HuH-7.5 (cell line): ENCODE measurements at regions not wholly inside any gene's neighbourhood (a gene's known extent, or its start where the extent isn't known, plus 50 kb on each side); places are given as distances from the start of the nearest gene placed in this dataset.

Source experiments
- DNase-seq: peaks from one replicate; pipeline ENCODE4 v3.0.0; 2011; ENCODE audit warnings: low spot score

GRCh38 chr14:62156052-62156451 lies 393.8 kb downstream of the SNAPC1 start:
- no peak for DNase-seq

GRCh38 chr14:62158779-62159178 lies 396.6 kb downstream of the SNAPC1 start:
- no peak for DNase-seq

DNA sequence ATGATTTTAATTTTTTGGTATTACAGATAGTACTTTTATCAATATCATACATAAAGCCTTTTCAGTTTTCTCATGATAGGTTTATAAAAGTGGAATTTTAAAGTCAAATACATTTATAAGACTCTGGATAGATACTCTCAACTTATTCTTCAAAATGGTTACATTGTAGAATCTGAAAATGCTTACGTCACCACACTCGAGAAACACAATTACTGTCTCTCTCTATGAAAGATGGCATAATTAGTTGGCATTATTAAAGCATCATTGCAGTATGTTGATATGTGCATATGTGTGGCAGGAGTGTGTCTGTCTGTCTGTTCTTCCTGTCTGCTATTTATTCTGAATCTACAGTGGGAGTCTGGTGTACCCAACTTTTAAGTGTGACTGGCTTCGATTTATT lies 397.1 kb downstream of the SNAPC1 start:
- no peak for DNase-seq

DNA sequence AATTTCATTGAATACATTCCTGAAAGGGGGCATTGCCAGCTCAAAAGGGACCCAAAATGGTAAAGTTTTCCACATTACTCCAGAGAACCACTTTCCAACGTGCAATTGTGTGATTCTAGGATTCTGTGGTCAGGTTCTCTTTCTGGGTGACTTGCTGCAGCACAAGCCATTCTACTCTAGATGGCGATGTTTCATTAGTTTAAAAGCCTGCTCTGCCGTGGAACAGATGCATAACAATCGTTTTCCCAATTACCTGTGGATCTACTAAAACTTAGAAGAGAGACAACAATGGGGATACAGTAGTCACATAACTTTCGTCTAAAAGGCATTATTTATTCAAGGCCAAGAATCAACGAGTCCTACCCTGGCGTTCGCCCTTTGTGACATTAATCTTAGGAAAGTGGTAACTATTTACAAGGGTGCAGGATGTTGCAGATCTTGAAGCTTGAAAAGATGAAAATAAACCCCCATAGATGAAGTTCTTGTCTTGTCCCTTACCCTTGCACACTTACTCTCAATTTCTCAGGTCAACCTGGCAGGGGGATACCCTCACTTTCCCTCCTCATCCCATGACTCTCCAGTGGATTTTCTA lies 400.9 kb downstream of the SNAPC1 start:
- peak; percentile 16 for DNase-seq

DNA sequence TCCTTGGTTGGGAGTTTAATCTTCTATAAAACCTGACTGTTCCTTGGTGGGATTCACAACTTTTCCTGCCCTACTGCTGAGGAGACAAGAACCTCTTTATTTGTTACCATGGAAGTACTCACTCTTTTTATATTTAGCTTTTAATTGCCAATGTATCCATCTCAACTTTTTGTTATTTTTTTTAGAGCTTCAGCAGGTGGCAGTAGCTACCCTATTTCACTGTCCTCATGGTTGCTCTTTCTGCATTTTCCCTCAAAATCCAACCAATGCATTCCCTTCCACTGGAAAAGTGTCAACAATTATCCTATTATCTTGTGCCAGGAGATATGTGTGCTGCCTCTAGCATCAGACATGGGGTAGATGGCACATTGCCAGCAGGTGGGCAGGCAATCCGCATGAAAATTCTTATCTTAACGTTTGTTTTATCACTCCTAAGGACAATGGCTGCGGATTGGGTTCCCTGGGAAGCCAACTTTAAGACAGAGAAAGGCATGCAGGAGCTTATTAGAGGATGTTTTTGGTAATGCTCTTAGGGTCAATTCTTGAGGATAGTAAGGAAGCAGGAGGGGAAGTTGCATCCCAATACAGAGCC lies 406.4 kb downstream of the SNAPC1 start:
- DNase-seq = no peak

DNA sequence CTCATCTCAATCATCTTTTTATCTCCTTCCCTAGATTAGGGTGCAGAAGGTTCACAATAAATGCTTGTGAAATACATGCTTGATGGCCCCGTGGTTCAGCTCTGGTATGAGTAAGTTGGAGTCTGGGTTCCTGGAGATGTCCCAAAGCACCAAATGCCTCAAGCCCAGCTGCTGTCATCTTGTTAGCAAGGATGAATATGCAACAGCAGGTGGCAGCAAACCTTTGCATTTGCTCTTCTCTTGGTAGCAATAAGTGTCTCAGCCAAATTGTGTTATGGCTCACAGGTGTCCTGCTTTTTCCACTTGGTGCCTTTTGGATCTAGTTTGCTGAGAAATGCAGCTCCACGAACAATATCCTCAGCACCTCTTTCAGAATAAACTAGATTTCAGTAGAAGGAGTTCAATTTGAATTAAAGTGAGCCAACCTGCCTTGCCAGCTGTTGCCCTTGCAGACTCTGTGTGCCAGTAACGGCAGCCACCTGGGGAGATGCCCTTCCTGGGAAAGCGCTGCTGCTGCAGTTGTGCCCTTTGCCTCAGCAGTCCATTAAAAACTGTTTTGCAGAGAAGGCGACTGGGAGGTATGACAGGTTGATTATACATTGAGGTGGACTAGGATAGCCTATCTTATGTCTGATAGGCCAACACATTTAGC lies 417.3 kb downstream of the SNAPC1 start:
- no peak for DNase-seq

DNA sequence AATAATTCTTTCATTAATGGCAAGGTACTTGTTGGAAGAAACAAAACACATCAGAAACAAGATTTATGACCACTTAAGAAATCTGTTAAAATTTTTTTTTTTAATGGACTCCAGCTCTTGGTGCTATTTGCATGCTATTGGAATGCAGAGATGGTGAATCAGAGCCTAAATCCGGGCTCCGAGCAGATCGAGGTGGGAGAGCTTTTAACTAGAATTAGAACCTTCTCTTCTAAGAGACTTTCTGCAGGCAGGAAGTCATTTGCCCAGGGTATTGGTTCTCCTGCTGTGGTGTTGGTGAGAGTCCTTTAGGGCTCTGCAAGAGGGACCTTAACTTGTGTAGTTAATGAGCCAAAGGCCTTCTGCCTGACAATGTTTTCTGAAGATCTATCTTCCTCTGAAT lies 419.4 kb downstream of the SNAPC1 start:
- no peak for DNase-seq

DNA sequence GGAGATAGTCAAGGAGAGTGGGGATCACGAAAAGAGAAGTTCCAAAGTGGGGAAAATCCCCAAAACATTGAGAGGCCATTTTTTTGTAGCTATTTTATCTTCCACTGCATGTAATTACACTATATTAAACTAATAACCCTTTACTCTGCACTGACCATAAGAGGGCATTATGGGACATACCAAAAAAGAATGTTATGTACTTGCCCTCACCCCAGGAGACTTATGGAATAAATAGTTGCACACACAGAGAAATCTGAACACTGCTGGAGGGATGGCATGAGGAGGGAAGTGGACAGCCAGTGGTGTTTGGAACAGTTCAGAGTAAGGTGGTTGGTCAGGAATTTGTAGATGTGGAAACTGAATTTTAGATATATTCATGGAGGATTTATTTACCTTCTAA lies 422.9 kb downstream of the SNAPC1 start:
- no peak for DNase-seq

GRCh38 chr14:62187265-62187664 lies 425.0 kb downstream of the SNAPC1 start:
- DNase-seq = no peak

DNA sequence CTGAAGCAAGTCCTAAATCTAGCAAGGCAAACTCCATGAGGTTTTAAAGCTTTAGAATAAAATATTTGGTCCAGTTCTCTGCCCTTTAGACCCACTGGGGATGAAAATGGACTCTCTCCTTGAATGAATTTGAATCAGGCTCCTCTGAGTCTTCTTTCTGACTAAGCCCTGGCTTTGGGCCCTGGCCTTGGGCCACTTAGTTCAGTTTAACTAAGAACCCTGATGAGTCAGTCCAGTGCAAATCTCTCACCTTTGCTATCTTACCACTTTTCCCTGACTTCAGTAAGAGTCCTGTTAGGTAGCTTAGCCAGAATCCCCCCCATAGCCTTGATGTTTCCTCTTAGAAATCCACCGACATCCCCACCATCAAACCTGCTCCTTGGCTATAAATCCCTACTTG lies 427.5 kb downstream of the SNAPC1 start:
- no peak for DNase-seq

- no peak for DNase-seq
Observed at GRCh38 chr14:62206456-62206855, 444.2 kb downstream of the SNAPC1 start.

- DNase-seq = no peak
Observed at GRCh38 chr14:62209287-62209899, 447.2 kb downstream of the SNAPC1 start.

DNA sequence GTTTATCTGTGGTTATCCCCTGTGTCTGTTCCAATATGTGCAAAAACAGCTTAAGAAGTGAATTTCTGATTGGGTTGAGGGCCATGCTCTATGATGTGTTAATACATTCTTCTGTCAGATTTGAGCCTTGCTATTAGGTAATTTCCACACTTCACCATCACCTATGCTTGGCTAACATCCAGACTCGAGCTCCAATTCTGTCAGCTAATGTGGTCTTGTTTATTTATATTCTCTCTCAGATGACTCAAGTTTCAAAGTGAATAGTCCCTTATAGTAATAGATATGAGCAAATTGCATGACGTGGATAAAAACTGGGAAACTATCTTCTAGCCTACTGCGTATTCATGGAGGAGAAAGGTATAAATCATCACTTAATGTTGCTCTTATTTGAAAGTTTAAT lies 451.3 kb downstream of the SNAPC1 start:
- no peak for DNase-seq

- DNase-seq = no peak
Observed at GRCh38 chr14:62216121-62216520, 453.9 kb downstream of the SNAPC1 start.

DNA sequence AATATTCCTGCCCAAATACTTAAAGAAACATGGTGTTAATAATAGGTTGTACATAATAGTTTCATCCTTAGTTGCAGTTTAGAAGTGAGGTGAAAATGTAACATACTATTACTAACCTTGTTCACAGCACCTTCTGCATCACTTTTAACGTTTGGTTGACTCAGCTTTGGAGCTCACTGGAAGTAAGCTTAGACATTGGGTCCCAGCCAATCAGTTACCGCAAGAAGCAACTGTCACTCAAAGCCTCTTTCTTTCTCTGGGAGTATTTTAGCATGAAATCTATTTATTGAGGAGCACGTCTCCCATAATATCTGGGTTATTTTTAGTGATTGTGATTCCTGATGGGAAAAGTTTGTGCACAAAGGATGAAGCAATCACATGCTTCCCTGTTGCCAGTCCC lies 472.6 kb downstream of the SNAPC1 start:
- no peak for DNase-seq

DNA sequence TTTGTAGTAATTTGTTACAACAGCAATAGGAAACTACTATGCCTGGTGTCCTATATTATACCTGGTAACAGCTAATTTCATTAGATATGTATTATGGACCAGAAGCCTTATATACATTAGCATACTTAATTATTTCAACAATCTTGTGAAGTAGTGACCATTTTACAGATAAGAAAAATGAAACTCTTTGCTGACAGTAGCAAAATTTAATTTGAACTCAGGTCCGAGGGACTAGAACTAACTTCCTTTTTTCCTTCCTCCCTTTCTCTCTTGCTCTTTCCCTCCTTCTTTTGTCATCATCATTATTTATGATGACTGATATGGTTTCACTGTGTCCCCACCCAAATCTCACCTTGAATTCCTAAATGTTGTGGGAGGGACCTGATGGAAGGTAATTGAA lies 482.0 kb downstream of the SNAPC1 start:
- no peak for DNase-seq

DNA sequence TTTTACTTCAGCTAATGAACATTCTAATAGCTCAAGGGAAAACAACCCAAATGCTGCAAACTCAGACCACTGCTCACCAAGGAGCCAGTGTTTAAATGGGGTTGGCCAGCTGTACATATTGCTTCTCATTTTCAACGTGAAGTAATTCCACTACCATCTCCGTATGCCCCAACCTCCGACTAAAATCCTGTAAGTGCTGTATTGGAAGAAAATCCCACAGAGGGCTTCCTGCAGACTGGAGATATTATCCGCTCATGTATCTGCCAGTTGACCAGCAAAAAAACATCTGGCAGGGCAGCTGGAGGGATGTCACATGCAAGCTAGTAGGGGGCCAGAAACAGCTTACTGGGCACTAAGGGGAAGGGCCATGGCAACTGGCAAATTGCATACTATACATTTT lies 485.0 kb downstream of the SNAPC1 start:
- no peak for DNase-seq

DNA sequence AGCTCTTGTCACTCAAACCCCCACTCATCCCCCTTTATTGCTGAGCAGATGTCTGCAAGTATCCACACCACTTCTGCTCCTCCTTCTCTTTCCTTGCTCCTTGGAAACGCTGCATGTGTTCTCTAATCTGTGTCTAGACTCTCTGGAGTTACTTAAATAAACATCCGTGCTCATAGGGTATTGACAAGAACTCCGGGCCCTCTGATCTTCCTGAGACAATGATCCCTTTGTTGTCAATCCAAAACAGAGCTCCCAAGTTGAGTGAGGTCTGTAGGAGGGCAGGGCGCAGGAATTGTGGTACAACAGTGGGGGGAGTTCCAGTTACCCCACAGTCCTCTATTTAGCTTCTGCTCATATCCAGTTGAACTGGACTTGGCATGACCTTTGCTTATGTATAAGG lies 489.0 kb downstream of the SNAPC1 start:
- no peak for DNase-seq

DNA sequence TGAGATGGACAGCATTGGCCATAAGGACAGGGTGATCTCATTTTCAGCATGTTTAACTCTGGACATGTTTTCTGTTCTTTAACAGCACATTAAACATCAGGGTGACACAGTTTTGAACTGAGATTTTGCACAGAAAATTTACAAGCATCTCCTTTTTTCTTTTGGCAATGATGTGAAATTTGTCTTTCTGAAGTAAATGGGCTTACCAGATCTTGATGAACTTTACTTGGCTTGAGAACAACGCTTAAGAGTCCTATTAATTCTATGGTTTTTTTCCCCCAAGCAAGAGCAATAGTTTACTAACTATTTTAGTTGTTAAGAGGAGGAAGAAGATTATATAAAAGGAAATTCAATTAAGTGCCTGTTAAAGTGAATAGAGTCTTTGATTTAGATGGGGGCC lies 491.0 kb downstream of the SNAPC1 start:
- DNase-seq = no peak

GRCh38 chr14:62253911-62254310 lies 491.7 kb downstream of the SNAPC1 start:
- no peak for DNase-seq

- no peak for DNase-seq
Observed at GRCh38 chr14:62269204-62269603, 507.0 kb downstream of the SNAPC1 start.

- DNase-seq = no peak
Observed at GRCh38 chr14:62270236-62270635, 508.0 kb downstream of the SNAPC1 start.

- no peak for DNase-seq
Observed at GRCh38 chr14:62280366-62280765, 518.1 kb downstream of the SNAPC1 start.

DNA sequence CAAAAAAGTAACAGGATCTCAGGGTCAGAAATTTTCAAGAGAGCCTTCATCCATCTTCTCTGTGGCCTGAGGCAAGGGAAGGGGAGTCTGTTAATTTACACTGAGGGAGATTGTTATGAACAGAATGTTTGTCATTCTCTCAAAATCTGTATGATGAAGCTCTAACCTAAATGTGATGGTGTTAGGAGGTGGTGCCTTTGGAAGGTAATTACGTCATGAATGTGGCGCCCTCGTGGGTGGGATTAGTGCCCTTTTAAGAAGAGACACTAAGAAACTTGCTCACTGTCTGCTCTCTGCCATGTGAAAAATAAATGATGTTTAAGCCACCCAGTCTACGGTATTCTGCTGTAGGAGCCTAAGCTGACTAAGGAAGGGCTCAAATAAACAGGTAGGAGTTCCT lies 521.6 kb downstream of the SNAPC1 start:
- DNase-seq = no peak
